Right ventricle myocardium superior (tissue), 1 donor: ENCODE measurements at regions not wholly inside any gene's neighbourhood (a gene's known extent, or its start where the extent isn't known, plus 50 kb on each side); places are given as distances from the start of the nearest gene placed in this dataset.
A peak's percentile ranks its signal among the peaks of the same experiment; 100 is the strongest.
"Not testable (repeated sequence)": the region's sequence is repeated elsewhere in the genome, so short reads cannot be mapped to it uniquely, and the experiment has no call there.

ENCODE experiments used
- ATAC-seq: fragments of 200-7000 bp; cut with Tn5 transposase; one replicate; pipeline ENCODE4 v1.9.1; 2020; ENCODE audit warnings: mild to moderate bottlenecking; ENCODE audit not compliant: poor library complexity
- DNase-seq: peaks from one replicate; pipeline ENCODE4 v3.0.0-alpha.2; 2020
- intact Hi-C: fragments of 100-400 bp; cut with DNase I; formaldehyde crosslinking; loops from one replicate; pipeline ENCODE4 v1.11.2; 2022
- donor health status: DM: no; HTN: yes; CAD: no; lungs with severe emphysema.

DNA sequence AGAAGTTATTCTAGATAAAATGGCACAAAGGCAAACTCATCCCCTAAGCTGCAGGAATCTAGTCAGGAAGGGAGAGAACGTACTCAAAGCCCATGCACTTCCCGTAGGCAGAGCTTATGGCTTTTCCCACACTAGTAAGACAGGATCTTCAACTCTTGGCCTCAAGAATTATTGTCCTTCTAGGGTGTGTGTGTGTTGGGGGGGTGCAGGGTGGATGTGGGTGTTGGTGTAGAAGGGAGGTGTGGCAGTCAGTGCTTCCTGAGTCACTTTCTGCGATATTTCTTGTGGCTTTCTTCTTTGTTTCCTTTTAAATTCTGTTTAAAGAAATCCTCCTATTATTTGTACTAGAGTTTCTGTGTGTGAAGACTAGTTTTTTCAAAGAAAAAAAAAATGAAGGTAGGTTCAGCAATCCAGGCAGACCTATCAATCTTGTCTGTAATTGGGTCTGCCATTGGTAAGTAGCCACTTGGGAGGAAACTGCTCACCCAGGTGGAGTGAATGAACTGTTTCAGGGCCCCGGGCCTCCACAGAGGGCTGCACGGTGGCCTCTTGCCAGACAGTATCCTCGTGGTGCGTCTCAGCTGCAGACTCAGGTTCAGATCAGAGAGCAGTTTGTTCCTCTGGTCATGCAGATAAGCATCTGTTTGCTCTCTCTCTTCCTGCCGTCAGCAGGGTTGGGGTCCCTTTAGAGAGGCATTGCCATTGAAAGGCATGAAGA is 131.9 kb downstream of the NPR3 start:
- intact Hi-C loops: no loop called here
- no peak for DNase-seq
- no peak for ATAC-seq

DNA sequence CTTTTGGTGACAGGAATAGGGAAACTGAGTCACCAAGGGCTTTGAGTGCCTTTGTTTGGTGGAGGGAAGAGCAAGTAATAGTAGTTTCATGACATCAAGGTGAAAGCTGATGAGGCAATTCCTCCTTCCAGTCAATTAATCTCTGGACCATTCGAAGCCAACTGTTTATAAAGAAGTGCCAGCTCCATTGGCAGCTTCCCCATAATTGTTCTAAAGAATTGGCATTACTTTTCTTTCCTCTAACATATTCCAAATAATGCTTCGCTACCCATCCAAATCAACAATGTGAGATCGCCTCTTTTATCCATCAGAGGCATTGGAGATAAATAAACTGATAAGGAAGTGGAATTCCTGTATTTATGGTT is 132.4 kb downstream of the NPR3 start:
- intact Hi-C loops: no loop called here
- ATAC-seq (no peak), DNase-seq (no peak)

DNA sequence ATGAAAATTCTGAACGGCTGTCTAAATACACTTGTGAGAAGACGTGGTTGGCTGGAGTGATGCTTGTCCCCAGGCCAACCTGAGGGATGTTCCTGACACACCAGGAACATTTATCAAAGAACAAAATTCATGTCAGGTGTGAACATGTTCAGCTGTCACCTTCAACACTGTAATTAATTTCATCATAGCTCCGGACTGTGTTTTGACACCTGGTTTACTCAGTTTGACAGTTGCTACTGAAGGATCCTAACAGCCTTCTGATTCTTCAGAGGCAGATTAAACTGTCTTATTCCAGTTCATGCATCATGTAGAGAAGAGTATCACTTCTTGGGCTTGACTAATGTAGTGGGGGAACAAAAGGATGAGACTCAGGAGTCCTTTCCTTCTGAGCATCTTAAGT is 134.1 kb downstream of the NPR3 start:
- DNase-seq (no peak), ATAC-seq (no peak)
- intact Hi-C loops: no loop called here

DNA sequence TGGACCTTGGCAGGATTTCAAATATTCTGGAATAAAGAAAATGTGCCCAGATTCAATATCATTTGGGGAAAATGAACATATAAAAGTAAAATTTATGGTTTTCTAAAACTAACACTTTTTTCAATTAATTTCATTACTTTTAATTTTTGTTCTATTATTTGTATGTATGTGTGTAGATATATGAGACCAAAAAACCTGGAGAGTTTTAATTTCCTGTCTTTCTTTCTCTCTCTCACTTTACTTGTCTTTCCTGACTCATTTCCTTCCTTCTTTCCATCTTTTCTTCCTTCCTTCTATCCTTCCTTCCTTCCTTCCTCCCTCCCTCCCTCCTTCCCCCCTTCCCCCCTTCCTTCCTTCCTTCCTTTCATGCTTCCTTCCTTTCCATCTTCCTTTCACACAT is 137.0 kb downstream of the NPR3 start:
- DNase-seq (no peak), ATAC-seq (no peak)
- intact Hi-C loops: no loop called here

DNA sequence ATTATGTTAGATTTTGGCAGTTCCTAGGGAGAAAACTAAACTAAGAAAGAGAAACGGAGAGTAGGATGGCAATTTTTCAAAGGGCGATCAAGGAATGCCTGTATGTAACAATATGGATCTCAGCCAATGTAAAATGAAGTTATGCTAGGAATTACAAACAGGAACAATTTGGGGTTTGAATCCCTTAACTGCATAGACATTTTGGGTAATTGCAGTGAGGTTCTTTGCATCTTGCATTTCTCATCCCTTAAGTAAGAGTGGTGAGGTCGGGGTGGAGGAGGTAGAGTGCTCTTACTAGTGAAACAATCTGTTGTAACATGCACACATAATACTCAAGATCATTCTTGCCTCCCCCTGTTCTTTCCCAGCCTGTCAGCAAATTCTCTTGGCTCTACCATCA is 137.6 kb downstream of the NPR3 start:
- intact Hi-C loops: no loop called here
- no peak for ATAC-seq
- no peak for DNase-seq

DNA sequence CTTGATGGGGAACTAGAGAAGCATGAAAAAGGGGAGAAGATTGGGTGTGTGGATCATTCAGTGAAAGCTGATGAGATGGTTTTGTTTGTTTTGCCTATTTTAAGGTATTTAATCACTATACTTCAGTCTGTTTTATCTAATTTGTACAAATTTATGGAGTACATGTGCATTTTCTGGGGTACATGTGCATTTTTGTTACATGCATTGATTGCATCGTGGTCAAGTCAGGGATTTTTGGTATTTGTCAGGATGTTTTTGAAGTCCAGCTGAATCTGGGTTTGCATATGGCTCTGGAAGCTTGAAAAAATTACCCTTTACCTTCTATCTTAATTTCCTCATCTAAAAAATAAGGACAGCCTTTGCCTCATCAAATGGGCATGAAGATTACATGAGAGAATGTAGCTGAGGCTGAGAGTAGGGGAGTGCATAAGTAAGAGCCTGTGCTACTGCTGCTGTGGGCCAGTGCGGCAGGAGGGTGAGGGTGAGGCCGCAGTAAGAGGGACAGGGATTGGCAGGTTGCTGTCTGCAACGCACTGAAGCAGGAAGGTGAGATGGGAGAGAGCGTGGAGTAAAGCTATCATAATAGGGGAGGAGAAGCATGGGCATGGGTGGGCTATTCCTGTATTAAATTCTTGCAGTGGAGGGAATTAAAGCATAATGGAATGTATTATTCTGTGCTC is 139.8 kb downstream of the NPR3 start:
- DNase-seq (no peak), ATAC-seq (no peak)
- intact Hi-C loops: no loop called here

DNA sequence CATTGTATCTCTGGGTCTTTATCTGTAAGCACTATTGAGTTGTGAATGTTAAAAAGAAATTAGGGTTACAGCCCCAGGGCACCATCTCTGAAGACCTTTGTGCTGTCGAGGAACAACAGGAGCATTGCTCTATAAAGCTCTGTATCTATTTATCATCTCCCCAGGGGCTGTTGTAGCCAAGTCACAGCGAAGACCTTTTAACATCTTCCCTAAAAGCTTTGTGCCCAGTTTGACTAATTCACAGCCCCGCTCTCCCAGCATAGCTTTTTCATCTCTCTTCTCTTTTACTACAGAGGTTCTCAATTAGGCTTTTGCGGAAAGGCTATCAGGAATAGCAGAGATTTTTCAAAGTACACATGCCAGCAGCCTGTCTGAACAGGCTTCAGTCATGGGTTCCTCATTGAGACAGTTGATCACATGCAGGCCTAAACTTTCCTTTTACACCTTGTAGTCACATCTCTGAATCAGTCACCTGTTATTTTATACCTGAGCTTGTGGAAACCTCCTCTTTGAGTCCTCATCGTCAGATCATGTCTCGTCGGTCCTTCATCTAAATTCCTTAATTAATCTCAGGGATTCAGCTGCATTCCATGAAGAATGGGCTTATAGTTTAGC is 140.5 kb downstream of the NPR3 start:
- ATAC-seq (no peak), DNase-seq (no peak)
- intact Hi-C loops: no loop called here

DNA sequence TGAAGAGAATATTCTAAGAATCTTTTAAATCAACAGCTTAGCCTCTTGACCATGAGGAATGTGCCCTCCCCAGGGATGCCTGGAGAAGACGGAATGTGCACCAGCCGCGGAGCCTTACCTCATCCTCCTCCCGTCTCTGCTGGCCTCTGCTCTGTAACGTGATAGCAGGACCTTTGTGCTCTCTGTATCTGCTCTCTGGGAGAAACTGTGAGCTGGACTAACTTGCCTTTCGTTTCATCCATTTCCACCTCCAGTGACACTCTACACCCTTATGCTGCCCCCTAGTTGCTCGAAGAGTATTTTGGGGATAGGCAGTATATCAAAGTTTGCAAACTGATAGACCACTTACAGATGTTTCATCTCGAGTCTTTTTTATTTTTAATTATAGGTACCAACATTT is 141.4 kb downstream of the NPR3 start:
- DNase-seq (peak; percentile 40), ATAC-seq (peak; percentile 83)
- intact Hi-C loops: no loop called here

DNA sequence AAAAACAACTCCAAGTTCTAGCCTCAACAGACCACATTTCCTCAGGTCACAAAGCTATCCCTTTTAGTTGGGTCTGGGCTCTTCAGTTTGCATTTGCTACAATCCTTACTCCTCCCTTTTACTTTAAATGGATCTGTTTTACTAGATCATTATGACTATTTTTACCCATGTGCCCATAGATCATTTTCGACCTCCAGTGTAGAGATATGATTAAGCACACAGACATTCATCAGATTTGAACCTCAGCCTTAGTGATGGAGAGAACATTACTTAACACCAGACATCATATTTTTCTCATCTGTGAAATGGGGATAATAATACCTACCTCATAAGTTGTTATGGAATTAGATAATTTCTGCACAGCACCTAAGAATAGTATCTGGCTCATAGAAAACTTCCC is 141.9 kb downstream of the NPR3 start:
- ATAC-seq (no peak), DNase-seq (no peak)
- intact Hi-C loops: no loop called here

DNA sequence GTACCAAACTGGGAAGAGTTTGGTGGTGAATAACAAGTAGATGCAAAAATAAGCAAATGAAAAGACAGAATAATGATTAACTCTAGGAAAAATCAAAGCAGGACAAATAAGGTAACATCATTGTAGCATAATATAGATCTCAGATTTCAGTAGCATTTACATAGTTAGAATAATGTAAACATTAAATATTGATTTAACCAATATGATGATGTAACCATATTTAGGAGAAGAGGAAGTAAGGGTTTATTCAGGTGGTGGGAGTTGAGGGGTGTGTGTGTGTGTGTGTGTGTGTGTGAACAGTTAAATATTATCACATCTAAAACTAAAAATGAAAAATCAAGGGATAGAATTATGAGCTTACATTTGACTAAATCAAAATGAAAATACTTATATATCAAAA is 143.4 kb downstream of the NPR3 start:
- ATAC-seq: no peak
- no peak for DNase-seq
- intact Hi-C loops: no loop called here

DNA sequence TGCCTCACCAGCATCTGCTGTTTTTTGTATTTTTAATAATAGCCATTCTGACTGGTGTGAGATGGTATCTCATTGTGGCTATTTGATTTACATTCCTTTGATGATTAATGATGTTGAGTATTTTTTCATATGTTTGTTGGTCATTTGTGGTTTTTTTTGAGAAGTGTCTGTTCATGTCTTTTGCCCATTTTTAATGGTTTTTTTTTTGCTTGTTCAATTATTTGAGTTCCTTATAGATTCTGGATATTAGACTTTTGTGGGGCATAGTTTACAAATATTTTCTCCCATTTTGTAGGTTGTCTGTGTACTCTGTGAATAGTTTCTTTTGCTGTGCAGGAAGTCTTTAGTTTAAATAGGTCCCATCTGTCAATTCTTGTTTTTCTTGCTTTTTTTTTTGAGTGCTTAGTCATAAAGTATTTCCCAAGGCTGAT is 148.1 kb downstream of the NPR3 start:
- no peak for ATAC-seq
- intact Hi-C loops: no loop called here
- no peak for DNase-seq

DNA sequence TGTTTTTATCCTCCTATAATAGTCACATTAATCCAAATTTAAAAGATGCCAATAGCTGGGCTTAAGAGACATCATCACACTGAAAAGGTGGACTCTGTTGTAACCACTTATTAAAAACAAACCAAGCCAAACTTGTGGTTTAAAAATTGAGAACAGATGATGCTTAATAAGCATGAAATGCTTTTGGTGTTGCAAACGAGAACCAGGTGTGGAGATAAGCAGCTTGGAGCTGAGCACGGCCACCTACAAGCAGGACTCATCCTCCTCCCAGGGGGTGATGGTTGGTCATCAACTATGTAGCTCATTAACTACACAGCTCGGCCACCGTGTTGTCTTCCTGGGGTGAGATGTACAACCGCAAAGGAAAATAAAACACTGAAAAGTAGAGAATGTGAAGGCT is 154.4 kb downstream of the NPR3 start:
- no peak for ATAC-seq
- DNase-seq: no peak
- intact Hi-C loops: no loop called here

DNA sequence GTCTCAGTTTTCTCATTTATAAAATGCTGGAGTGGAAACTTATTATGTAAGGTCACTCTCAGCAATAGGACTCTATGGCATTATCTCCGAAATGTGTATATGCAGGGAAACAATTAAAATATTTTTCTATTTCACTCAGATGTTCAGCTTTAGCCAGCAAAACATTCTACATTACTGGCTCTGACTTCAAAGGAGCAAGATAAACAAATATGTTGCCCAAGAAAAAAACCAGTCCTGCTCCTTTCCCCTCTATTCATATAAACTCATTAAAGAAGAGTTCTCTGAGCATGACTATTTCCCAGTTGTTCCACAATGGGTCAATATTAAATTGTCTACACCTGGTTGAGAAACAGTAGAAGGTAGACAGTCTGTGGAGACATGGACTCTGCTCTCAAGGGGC is 155.0 kb downstream of the NPR3 start:
- intact Hi-C loops: no loop called here
- ATAC-seq: no peak
- DNase-seq: no peak

DNA sequence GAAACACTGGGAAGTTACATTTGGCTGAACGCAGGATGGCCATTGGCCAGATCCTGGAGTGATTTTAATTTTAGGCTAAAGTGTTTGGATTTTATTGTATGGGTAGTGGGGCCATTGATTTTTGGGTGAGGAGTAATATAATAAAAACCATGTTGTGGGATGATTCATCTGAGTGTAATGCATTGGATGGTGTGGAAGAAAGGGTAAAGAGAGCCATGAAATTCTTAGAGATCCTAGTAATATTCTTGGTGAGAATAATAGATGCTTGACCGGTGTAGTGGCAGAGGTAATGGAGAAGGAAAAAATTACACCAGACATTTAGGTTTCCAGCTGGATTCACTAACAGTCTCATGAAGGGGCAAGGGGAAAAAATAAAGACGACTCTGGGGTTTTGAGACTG is 158.1 kb downstream of the NPR3 start:
- ATAC-seq (no peak), DNase-seq (no peak)
- intact Hi-C loops: no loop called here

DNA sequence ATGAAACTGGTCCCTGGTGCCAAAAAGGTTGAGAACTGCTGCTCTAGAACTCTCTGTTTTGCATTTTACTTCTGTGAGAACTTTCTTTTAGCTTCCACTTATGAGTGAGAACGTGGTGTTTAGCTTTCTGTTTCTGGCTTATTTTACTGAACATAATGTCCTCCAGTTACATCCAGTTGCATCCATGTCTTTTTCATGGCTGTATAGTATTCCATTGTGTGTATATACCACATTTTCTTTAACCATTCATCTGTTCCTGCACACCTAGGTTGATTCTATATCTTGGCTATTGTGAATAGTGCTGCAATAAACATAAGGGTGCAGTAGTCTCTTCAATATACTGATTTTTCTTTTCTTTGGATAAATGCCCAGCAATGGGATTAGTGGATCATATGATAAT is 165.7 kb downstream of the NPR3 start:
- no peak for ATAC-seq
- intact Hi-C loops: no loop called here
- DNase-seq: no peak

DNA sequence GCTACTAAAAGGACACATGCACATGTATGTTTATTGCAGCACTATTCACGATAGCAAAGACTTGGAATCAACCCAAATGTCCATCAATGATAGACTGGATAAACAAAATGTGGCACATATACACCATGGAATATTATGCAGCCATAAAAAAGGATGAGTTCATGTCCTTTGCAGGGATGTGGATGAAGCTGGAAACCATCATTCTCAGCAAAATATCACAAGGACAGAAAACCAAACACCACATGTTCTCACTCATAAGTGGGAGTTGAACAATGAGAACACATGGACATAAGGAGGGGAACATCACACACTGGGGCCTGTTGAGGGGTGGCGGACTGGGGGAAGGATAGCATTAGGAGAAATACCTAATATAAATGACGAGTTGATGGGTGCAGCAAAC is 168.2 kb downstream of the NPR3 start:
- not testable (repeated sequence) for DNase-seq, ATAC-seq

DNA sequence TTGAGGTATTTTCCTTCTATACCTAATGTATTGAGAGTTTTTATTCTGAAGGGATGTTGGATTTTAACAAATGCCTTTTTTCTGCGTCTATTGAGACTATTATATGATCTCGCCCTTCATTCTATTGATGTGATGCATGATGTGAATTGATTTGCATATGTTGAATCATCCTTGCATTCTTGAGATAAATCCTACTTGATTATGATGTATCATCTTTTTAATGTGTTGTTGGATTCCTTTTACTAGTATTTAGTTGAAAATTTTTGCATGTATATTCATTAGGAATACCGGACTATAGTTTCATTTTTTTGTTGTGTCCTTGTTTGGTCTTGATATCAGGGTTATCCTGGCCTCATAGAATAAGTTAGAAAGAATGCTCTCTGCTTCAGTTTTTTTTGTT is 169.7 kb downstream of the NPR3 start:
- intact Hi-C loops: no loop called here
- DNase-seq (no peak), ATAC-seq (no peak)

More for the DNA sequence above, 168.2 kb downstream of the NPR3 start:
- intact Hi-C loops: not testable (repeated sequence)

DNA sequence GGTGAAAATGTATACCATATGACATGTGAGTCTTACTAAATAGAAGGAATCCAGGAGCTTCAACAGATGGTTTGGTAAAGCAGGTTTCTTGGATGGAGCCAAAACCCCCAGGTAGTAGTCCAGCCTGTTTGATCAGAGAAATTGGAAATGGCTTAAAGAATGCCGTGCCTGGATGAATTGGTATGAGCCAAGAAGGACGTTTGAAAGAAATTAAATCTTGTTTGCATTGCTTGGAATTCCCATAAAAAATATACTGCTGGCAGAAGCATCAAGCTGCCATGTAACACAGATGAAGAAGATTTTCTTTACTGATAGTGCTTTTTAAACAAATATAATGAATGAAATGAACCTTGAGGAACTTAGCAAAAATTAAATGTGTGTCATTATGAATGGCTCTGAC is 176.3 kb downstream of the NPR3 start:
- ATAC-seq: no peak
- intact Hi-C loops: no loop called here
- DNase-seq: no peak

DNA sequence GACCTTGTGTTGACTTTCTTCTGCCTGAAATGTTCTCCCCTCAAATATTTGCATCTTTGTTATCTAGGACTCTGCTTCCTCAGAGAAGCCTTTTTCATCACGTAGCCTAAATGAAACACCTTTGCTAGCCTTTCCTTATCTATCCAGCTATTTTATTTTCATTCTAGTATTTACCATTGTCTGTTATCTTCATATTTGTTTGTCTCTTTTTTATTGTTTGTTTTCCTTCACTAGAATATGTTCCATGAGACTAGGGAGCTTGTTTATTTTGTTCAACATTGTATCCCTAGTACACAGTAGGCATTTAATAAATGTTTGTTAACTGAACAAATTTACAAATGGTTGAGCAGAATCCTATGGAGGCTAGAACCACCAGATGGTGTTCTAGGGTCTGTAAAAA is 178.0 kb downstream of the NPR3 start:
- no peak for ATAC-seq
- no peak for DNase-seq
- intact Hi-C loops: no loop called here

DNA sequence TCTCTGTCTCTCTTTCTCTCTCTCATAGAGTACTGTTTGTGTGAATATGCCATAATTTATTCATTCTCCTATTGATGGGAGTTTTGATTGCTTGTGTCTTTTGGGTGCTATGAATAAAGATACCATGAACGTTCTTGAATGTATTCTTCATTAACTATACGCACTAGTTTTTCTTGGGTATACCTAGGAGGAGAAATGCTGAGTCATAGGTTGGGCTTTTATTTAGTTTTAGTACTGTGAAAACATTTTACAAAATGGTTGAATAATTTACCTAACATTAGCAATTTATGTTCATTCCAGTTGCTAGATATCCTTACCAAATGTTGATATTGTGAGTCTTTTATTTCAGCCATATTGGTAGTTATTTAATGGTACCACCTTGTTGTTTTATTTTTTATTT is 192.5 kb downstream of the NPR3 start:
- DNase-seq (no peak), ATAC-seq (no peak)
- intact Hi-C loops: no loop called here
